Calu3 (cell line): ENCODE measurements at regions not wholly inside any gene's neighbourhood (a gene's known extent, or its start where the extent isn't known, plus 50 kb on each side); places are given as distances from the start of the nearest gene placed in this dataset.

ENCODE experiments used
- BruUV-seq: library from RNA; stranded (reverse); fragments of 400-500 nt; replicated peaks from 2 replicates; lab custom pipeline; 2021; lab: Mats Ljungman, UMichigan
- CTCF ChIA-PET: fragments of 300-600 bp; sonication (Branson Sonifier 250); formaldehyde crosslinking; loops from one replicate; lab custom pipeline; 2022; ENCODE audit warnings: antibody characterized with exemption; lab: Charles Lee
- DNase-seq: peaks from one replicate; pipeline ENCODE4 v3.0.0; 2022
- H3K27ac Mint-ChIP-seq: one replicate; pipeline ENCODE4 v1.8.0; 2022; ENCODE audit warnings: mixed read lengths; ENCODE audit not compliant: unreplicated experiment
- H3K27me3 Mint-ChIP-seq: one replicate; pipeline ENCODE4 v1.8.0; 2022; ENCODE audit warnings: mixed read lengths; ENCODE audit not compliant: unreplicated experiment
- H3K36me3 Mint-ChIP-seq: one replicate; pipeline ENCODE4 v1.8.0; 2022; ENCODE audit warnings: mild to moderate bottlenecking, moderate library complexity, mixed read lengths; ENCODE audit not compliant: insufficient read depth, unreplicated experiment
- H3K4me1 Mint-ChIP-seq: one replicate; pipeline ENCODE4 v1.8.0; 2022; ENCODE audit warnings: mild to moderate bottlenecking, low read depth, mixed read lengths; ENCODE audit not compliant: unreplicated experiment
- H3K4me3 Mint-ChIP-seq: one replicate; pipeline ENCODE4 v1.8.0; 2022; ENCODE audit warnings: mild to moderate bottlenecking, low read depth, moderate library complexity, mixed read lengths; ENCODE audit not compliant: unreplicated experiment
- H3K9me3 Mint-ChIP-seq: one replicate; pipeline ENCODE4 v1.8.0; 2022; ENCODE audit warnings: low read depth, mixed read lengths; ENCODE audit not compliant: unreplicated experiment
- intact Hi-C: fragments of 100-400 bp; cut with micrococcal nuclease; formaldehyde crosslinking; loops from one replicate; pipeline ENCODE4 v1.10.0; 2022; ENCODE audit not compliant: unreplicated experiment
- TF ChIP-seq, protein P1 (sequence below): fragments of 200-600 bp; IDR thresholded peaks from one replicate; pipeline ENCODE4 v1.8.0; 2022; ENCODE audit warnings: antibody characterized with exemption; ENCODE audit not compliant: unreplicated experiment

DNA sequence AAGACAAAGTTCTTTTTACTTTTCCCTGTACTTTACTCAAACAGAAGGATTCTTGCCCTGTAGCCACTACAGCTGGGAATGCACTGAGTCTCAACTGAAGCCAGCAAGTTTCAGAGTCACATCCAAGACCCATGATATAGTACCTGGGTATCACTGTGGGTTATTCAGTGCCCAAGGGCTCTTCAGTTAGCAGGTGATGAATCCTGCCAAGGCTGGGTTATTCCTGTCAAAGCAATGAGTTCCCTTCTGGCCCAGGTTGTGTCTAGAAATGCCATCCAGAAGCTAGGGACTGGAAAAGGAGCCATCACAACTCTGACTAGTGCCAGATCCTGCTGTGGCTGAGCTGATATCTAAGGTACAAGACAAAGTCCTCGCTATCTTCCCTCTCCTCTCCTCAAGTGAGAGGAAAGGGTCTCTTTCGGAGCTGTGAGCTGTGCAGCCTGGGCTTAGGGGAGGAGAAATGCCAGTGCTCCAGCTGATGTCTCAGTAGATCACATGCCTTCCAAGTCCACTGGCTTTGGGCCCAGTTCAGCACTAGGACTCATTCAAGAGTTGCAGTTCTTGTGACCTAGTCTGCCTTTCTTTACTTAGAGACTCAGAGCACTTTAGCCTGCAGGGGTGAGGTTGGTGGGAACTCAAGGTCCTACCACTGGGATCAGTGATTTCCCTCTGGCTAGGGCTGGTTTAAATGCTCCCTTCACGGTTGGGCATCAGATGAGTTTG, 369.4 kb downstream of the TBX15 start:
- CTCF ChIA-PET: no interaction called here
- H3K27me3 Mint-ChIP-seq: no peaks in the 10 kb centered on the region
- intact Hi-C loops: no loop called here
- no peaks in the 10 kb centered on the region for H3K4me1 Mint-ChIP-seq
- peaks cover 14% of the 10 kb centered on the region for H3K9me3 Mint-ChIP-seq
- no peak overlapping the region for H3K4me3 Mint-ChIP-seq
- no TSS peak for BruUV-seq
- H3K36me3 Mint-ChIP-seq: no peaks in the 10 kb centered on the region
- DNase-seq: no peak
- TF ChIP-seq, protein P1, sequence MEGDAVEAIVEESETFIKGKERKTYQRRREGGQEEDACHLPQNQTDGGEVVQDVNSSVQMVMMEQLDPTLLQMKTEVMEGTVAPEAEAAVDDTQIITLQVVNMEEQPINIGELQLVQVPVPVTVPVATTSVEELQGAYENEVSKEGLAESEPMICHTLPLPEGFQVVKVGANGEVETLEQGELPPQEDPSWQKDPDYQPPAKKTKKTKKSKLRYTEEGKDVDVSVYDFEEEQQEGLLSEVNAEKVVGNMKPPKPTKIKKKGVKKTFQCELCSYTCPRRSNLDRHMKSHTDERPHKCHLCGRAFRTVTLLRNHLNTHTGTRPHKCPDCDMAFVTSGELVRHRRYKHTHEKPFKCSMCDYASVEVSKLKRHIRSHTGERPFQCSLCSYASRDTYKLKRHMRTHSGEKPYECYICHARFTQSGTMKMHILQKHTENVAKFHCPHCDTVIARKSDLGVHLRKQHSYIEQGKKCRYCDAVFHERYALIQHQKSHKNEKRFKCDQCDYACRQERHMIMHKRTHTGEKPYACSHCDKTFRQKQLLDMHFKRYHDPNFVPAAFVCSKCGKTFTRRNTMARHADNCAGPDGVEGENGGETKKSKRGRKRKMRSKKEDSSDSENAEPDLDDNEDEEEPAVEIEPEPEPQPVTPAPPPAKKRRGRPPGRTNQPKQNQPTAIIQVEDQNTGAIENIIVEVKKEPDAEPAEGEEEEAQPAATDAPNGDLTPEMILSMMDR: no peak
- H3K27ac Mint-ChIP-seq: no peak overlapping the region

DNA sequence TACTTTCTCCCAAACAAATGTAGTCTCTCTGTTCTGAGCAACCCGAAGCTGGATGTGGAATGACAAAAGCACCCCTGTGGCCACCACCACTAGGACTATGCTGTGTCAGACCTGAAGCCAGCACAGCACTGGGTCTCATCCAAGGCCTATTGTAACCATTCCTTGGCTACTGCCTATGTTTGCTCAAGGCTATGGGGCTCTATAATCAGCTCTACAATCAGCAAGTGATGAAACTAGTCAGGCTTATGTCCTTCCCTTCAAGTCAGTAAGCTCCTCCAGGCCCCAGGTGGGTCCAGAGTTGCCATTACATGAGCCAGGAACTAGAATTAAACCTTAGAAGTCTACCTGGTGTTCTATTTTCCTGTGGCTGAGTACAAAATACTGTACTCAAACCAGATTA, 370.2 kb downstream of the TBX15 start:
- H3K27ac Mint-ChIP-seq: no peak overlapping the region
- BruUV-seq: no TSS peak
- intact Hi-C loops: no loop called here
- no peak for DNase-seq
- H3K36me3 Mint-ChIP-seq: no peaks in the 10 kb centered on the region
- H3K9me3 Mint-ChIP-seq: peaks cover 14% of the 10 kb centered on the region
- H3K4me3 Mint-ChIP-seq: no peak overlapping the region
- H3K4me1 Mint-ChIP-seq: no peaks in the 10 kb centered on the region
- no peaks in the 10 kb centered on the region for H3K27me3 Mint-ChIP-seq
- TF ChIP-seq, protein P1: no peak
- CTCF ChIA-PET: no interaction called here

DNA sequence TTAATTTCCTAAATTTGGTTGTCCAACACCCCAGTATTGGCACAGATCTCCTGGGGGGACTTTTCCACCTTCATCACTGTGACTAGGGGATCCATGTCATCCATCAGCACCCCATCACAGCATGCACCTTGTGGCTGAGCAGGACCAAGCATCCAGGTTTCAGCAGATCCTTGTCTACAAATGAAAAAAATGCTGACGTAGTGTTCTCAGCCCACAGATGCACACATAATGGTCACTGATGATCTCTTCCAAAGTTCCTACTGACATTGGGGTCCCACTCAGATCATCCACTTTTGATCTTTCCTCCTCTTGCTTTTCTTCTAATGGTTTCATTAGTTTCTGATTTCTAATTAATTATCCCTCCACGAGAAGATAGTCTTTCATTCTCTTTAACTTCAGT, 373.1 kb downstream of the TBX15 start:
- Mint-ChIP-seq H3K27ac (no peak overlapping the region), H3K4me3 (no peak overlapping the region), H3K9me3 (peaks cover 21% of the 10 kb centered on the region), H3K27me3 (no peaks in the 10 kb centered on the region), H3K36me3 (no peaks in the 10 kb centered on the region), H3K4me1 (no peaks in the 10 kb centered on the region)
- intact Hi-C loops: no loop called here
- BruUV-seq: no TSS peak
- TF ChIP-seq, protein P1: no peak
- CTCF ChIA-PET: no interaction called here
- DNase-seq: no peak

DNA sequence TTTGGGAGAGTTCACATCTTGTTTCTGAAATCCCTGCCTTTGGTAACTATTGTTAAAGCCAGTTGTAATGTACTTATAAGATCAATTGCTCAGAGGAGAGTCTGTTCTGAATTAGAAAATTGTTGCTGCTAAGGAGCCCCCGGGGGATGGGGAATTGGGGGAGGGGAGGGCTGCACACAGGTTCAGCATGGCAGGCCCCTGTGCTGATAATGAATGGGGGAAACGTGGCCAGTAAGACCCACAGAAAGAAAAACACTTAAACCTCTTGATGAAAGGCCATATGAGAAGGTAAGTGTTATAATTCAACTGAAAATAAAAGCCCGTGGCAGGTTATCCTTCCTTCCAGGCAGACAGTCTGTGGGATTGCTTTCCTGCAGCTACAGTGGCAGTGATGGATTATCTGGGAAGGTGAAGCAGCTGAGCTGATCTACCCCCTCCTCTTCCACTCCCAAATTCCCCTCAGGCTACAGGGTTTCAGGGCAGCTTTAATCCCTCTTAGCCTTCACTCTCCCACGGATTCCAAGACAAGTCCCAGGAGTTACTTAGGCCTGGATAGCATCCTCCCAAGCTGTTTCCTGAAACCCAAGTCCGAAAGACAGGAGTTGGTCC, 398.8 kb downstream of the TBX15 start:
- intact Hi-C loops: no loop called here
- CTCF ChIA-PET: no interaction called here
- Mint-ChIP-seq H3K27ac (no peak overlapping the region), H3K36me3 (no peaks in the 10 kb centered on the region), H3K4me1 (no peaks in the 10 kb centered on the region), H3K9me3 (peaks cover 4% of the 10 kb centered on the region), H3K27me3 (no peaks in the 10 kb centered on the region), H3K4me3 (no peak overlapping the region)
- BruUV-seq: no TSS peak
- TF ChIP-seq, protein P1: no peak
- DNase-seq: no peak
